ENCODE measurements at regions not wholly inside any gene's neighbourhood (a gene's known extent, or its start where the extent isn't known, plus 50 kb on each side); places are given as distances from the start of the nearest gene placed in this dataset.
"Not testable (repeated sequence)": the region's sequence is repeated elsewhere in the genome, so short reads cannot be mapped to it uniquely, and the experiment has no call there.

DNA sequence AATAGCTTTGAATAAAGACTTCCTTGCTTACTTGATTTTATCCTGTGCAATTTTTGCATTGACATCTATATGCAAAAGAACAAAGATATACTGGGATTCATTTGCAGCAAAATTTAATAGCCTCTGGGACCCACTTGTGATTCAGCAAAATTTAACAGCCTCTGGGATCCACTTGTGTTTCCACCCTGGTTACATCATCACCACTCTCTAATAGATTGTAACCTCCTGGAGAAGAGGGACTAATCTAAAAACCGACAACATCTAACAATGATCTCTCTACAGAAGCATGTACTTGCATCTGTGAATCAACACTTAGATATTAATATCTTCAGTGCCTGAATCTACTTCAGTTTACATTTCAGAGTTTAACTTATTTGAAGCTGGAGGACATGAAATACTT lies 202.0 kb upstream of the CPHXL start:
- DNase-seq: no peak

DNA sequence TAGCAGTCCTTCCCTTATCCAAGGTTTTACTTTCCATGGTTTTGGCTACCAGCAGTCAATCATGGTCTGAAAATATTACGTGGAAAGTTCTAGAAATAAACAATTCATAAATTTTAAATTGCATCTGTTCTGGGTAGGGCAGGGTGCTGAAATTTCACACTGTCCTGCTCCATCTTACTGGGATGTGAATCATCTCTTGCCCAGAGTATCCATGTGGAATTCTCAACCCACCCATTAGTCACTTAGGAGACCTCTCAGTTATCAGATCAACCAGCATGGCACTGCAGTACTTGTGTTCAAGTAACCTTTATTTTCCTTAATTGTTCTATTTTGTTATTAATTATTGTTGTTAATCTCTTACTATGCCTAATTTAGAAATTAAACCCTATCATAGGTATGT lies 202.8 kb upstream of the CPHXL start:
- DNase-seq: no peak

DNA sequence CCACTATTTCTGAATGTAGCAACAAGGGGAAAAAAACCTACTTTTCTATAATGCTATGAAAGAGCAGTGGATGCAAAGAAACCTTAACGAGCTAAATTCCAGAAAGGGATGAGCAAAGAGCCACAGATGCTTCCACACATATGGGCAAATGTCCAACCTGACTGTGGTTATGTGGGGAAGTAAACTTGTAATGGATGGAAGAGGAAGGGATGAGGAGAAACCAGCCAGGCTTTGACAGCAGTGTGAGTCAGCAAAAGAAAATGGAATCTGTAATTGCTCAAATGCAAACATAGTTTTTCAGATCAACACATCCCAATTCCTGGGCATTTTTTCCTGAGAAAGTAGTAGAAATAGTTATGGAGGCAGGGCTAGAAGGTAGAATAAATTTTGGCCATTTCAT lies 204.8 kb upstream of the CPHXL start:
- no peak for DNase-seq

DNA sequence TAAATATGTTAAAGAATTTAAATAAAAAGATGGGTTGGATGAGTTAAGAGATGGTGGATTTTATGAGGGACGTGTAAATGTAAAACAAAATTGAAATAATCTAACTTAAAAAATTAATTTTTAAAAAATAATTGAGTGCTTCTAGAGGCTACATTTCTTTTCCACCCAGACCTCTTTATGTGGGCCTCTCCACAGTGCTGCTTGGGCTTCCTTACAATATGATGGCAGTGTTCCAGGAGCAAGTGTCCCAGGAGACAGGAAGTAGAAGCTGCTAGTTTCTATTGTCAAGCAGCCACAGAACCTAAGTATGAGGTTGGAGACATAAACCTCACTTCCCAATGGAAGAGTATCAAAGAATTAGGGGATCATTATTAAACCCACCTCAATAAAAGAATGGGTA lies 205.7 kb upstream of the CPHXL start:
- no peak for DNase-seq

DNA sequence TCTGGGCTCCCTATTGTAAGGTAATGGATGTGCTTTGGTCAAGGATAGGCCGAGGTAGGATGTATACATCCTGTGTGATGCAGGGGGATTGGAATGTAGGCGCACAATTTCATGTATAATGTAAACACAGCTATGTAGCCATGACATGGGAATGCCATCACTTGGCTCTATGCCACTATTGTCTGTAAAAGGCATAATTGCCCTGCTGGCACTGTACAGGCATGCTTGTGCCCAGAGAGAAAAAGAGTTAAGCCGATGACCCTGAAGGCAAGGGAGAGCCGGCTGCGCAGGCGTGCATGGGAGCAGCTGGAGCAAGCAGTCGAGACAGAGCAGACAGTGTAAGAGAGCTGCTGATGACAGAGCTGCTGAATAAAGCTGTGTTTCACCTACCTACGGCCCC lies 212.5 kb upstream of the CPHXL start:
- DNase-seq: no peak

DNA sequence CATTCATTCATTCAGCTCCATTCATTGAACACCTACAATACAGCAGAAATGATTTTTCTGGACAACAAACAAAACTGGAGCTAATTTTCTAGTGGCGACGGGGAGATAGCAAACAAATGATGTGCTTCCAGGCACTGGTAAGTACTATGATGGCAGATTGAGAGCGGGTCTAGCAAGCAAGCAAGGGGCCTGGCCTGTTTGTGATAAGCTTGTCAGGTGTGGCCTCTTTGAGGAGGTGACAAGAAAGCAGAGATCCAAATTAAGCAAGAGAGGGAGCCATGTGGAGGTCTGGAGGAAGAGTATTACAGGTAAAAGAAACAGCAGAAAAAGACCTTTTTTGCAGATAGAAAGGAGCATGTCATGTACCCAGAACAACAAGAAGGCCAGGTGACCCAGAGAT lies 216.1 kb upstream of the CPHXL start:
- no peak for DNase-seq

DNA sequence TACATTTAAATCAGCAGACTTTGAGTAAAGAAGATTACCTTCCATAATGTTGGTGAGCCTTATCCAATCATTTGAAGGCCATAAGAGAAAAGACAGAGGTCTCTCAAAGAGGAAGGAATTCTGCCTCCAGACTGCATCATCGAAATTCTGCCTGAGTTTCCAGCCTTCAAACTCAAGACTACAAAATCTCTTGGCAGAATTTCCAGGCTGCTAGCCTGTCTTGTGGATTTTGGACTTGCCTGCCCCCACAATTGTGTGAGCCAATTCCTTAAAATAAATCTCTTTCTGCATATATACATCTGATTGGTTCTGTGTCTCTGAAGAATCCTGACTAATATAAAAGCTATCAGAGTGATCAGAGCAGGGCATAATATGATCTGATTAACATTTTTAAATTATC lies 216.6 kb upstream of the CPHXL start:
- DNase-seq: no peak

DNA sequence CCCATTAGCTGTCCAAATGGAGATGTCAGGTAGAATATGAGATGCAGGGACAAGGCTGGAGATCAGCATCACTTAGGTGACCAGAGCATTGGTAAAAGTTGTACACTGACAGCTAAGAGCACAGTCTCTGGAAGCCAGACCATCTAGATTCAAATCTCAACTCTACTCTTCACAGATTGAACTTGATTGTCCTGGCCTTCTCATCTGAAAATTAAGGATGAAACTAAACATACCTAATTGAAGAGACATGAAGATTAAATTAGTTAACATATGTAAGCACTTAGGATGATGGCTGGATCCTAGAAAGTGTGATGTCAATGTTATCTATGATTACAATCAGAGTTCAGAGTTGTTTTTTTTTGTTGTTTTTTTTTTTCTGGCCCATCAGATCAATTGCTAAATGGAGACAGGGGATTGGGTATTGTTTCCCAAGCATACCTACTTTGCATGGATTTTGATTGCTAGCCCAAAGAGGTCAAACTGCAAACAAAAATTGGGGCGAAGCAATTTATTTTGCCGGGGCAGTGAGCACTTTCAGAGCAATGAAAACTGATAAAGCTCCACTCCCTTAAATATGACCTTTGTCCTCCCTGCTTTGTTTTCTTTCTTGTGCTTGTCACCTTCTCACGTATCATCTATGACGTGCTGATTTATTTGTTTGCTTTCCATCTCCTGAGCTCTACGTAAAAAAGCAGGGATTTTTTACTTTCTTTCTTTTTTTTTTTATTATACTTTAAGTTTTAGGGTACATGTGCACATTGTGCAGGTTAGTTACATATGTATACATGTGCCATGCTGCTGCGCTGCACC lies 217.6 kb upstream of the CPHXL start:
- DNase-seq: no peak

DNA sequence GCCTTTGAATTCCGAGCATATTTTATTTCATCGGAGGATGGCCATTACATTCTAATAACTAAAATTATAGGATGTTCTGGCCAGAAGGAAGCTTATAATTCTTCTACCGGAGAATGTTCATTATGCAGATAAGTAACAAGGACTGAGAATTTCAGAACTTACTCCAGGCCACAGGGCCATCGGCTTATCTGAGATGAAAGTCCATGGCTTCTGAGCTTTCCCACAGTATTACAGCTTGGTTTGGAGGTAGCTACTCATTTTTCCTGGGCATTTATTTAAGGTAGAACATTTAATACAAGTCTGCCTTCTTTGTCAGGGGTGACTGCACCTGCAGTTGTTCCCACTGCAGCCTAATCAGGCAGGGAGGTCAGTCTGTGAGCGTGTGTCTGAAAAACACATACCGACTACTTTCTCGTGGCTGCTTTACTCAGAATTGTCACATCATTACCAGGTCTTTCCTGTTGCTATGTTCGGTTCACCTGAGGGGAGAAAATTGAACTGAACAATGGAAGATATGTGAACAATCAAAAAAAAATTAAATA lies 219.7 kb upstream of the CPHXL start:
- DNase-seq: no peak

DNA sequence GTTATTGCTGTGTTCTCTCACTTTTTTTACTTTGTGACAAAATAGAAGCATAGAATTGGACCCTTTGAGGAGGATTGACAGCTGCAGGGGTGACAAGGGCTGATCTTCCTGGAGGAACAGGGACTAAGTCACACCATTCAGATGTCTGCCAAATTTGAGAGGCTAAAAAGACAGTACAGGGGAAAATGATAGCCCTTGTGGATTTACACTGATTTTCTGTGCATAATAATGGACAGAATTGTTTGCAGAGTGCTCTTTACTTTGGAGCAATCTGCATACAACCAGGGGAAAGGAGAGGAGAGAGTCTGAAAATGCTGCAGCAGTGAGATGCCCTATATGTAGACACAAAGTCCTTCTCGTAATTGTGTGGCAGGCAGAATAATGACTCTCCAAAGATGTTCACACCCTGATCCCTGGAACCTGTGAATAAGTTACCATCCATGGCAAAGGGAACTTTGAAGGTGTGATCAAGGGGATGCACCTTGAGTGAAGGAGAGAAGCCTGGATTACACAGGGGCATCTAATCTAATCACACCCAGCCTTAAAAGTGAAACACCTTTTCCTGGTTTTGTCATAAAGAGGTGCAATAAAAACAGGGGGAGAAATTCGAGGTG lies 221.4 kb upstream of the CPHXL start:
- no peak for DNase-seq

DNA sequence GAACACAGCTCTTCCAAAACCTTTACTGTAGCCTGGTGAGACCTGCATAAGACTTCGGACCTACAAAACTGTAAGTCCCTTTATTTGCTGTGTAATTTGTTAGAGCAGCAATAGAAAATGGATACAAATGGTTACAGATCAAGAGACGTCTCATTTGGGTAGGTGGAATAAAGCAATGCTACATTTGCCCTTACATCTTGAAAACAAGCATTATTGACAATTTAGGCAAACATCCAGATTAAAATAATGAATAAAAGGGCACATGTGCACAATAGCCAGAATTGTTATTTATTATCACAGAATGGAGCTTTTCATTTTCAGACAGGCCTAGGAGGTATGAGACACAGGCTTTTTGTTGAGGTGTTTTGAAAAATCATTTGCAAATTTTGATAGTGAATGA lies 222.2 kb upstream of the CPHXL start:
- DNase-seq: no peak

DNA sequence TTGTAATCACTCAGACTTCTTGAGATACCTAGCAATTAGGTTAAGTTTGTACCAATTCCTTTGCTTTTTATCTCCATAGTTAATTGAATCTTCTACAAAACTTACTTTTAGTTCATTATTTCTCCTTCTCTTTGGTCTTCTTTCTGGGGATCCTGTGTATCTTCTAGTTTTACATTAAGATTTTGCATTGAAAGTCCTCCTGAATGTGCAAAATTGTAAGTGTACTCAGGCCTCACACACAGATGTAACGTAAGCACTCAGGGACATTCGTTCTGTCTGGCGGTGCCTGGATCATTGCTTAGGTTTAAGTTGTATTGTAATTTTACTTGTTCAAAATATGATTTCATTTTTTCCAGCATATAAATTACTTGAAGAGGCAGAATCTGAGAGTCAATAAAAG lies 222.6 kb upstream of the CPHXL start:
- DNase-seq: no peak

DNA sequence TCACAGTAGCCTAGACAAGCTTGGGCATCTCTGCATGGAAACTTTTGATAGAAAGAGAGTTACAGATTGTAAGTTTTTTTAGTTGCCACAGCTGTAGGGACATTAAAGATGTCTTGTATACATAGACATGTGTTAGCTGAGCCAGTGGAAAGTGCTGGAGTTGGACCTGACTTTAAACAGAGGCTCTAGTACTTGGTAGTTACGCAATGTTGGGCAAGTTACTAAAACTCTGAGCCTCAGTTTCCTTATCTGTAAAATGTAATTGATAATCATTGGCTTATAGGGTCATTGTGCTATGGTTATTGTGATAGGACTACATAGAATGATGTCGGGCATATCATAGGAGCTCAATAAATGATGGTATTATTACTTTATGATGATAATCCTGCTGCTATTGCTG lies 225.8 kb upstream of the CPHXL start:
- DNase-seq: no peak

DNA sequence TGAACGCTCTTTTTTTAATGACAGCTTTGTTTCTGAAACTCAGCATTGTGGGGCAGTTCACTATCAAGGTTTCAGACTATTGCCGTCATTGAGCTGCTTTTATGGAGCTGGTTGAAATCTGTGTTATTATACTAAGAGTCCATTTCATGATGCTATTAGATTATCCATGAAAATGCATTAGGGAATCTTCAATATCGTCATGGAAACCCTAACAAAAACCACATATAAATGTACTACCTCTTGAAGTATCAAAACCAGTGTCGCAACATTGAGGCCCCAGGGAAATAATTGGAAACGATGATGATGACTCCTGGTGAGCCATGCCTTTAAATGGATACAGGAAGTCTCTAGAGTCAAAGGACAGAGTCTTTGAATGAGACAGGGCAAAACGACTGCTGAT lies 231.6 kb upstream of the CPHXL start:
- no peak for DNase-seq

DNA sequence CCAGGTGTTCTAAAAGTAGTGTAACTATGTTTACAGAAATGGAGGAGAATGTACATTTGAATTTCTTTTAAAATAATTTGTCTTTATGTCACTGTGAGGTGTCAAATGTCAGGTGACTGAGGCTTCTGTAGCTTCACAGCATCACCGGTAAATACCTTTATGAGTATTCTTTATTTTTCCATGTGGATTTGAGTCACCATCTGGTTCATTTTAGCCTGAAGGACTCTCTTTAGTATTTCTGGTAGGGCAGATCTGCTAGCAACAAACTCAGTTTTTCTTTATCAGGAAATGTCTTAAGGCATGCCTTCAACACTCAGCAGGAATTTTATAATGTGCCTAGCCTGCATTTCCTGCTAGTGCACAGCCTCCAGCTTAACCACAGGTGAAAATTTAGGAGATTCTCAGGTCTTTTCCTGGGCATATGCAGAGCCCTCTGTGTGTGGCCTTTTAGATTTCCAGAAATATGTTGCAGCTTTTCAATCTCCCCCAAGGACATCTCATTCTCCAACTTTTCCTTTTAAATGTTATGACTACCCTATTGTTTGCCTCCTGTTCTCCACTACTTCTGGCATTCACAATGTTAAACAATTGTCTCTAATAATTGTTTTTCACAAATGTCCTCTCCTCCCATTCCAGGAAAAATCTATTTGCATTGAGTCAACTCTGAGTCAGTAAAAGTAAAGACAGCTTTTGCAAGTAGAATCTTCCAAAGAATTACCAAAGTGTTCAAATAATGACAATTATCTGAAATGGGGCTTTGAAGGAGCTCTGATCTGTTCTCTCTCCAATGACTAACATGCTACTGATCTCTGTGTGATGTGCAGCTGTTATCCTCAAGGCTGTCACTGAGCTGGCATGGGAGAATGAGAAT lies 239.4 kb upstream of the CPHXL start:
- no peak for DNase-seq

DNA sequence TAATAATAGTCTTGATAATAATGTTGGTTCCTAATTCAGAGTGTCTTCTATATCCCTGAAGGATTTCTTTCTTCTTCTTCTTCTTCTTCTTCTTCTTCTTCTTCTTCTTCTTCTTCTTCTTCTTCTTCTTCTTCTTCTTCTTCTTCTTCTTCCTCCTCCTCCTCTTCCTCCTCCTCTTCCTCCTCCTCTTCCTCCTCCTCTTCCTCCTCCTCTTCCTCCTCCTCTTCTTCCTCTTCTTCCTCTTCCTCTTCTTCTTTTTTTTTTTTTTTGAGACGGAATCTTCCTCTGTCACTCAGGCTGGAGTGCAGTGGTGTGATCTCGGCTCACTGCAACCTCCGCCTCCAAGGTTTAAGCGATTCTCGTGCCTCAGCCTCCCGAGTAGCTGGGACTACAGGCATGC lies 242.8 kb upstream of the CPHXL start:
- DNase-seq: not testable (repeated sequence)

DNA sequence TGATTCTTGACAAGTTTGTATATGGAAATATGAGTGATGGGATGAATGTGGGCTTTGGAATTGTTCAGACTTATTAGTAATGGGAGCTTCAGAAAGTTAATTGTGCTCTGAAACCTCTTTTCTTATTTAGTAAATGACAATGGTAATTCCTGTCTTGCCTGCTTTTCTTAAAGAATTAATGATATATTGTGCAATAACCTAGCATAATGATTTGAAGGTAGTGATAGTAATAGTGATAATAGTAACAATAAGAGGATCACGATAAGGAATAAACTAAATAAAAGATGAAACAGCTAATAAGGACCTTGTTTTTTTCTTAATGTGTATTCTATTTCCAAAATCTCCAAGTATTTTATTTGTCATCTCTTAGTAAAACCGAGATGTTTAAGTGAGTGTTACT lies 245.0 kb upstream of the CPHXL start:
- DNase-seq: no peak

DNA sequence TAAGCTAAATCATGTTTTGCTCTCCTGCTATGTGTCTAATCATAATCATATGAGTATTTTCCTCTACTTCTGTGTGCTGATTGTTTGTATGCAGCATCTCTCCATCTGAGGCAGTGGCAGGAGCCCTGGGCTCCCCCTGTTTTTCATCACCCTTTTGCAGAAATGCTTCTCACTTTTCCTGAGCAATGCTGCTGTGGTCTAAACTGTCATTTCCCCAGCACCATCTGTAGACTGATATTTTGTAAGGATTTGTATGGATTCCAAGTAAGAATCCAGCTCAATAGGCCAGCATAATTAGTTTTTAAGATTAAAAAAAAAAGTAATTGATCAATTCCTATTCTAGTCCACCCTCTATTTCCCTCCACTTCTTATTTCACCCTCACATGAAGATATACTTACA lies 257.0 kb upstream of the CPHXL start:
- no peak for DNase-seq

DNA sequence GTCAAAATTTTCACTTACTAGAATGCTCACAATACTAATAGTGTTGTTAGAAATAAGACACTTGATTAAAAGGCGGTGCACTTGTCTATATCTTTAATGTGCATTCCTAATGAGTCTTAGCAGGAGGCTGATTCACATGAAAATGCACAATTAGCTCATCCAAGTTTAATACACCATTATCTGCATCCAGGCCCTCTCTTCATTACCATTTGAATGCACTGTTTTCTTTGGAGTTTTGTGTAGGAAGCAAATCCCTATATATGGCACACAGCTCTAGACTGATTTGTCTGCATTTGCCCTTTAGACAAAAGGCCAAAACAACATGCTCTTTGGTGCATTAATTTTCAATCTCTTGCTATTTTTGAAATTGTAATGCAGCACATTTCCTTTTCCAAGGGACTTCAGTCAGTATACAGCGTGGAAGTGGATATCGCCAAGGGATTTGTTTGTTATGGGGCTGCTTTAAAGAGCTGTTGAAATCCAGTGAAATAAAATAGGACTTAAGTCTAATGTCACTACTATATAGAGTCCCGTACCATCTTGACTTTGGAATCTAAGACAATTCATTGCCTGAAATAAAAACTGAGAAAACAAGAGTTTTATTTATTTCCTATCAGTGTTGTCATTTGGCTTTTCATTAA lies 257.6 kb upstream of the CPHXL start:
- no peak for DNase-seq

DNA sequence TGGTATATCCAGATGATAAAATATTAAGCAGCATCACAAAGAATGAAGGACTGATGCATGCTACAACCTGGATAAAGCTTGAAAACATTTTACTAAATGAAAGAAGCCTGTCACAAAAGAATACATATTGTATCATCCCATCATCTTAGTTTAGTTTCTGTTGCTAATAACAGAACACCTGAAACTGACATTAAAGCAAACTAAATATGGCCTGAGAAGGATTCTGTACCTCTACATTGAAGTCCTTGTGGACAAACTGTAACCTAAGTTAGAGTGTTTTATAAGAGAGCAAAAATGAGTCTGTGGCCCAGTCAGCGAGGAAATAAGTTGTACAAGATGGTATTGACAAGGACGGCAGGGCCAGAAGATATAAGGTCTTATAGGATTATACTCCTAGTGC lies 261.0 kb upstream of the CPHXL start:
- no peak for DNase-seq

DNA sequence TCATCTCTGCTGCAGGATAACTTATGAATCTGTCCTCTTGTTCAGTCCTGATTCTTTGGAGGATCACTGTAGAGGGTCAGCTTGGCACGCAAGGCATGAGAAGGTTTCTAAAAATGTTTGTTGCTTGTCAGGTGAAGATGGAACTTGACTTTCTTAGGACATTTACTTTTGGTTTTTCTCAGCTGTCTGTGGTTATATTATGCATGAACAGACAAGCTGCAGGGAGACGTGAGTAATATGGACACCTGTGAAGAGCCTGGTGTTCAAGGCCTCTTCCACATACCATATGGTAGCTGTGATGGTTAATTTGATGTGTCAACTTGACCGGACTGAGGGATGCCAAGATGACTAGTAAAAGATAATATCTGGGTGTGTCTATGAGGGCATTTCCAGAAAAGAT lies 270.2 kb upstream of the CPHXL start:
- no peak for DNase-seq

DNA sequence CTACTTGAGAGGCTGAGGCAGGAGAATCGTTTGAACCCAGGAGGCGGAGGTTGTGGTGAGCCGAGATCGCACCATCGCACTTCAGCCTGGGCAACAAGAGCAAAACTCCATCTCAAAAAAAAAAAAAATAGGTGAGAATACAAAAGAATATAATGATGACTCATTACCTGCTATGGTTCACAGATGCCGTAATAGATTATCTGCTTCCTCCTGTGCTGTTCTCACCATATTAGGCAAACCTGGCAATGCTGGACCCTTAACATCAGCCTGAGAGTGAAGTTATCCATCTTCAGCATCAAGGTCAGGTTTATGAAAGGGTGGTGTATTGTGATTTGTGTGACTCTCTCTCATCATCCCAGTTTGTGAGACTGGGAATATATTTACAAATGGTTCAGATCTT lies 271.3 kb upstream of the CPHXL start:
- DNase-seq: no peak

DNA sequence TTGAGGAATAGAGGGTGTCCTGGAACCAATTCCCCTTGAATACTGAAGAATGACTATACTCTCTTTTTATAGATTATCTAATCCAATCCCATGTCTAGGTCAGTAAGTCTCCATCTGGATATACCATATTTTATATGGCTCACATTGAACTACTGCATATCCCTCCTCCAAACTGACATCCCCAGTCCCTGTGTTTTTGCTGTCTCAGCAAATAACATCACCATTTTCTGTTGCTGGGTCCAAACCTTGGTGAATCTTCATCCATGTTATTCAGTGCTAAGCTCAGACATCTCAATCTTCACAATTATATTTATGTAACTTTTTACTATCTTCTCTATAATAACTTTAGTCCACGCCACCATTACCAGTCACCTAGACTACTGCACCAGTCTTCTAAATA lies 269.6 kb upstream of the CNTNAP4 start:
- DNase-seq: no peak

Data from NCI-H2029 (cell line).